ENCODE measurements at regions not wholly inside any gene's neighbourhood (a gene's known extent, or its start where the extent isn't known, plus 50 kb on each side); places are given as distances from the start of the nearest gene placed in this dataset.

DNA sequence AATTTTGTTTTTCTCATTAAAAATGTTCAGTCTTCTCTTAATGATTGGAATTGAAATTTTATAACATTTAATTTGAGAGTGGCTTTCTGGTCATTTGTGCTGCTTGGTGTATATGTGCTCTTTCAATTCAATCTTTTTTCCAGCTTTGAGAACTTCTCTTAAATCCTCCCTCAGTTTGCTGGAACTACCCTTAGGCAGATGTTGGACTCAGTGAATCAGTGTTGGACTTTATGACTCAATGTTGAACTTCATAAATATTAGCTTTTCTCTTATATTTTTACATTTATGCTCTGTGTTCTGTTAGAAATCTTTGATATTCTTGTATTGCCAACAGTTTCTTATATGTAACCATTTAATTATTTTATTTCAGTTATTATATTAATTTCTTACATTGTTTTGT, 935.5 kb upstream of the FBXO33 start:
- TF ChIP-seq, protein P1, sequence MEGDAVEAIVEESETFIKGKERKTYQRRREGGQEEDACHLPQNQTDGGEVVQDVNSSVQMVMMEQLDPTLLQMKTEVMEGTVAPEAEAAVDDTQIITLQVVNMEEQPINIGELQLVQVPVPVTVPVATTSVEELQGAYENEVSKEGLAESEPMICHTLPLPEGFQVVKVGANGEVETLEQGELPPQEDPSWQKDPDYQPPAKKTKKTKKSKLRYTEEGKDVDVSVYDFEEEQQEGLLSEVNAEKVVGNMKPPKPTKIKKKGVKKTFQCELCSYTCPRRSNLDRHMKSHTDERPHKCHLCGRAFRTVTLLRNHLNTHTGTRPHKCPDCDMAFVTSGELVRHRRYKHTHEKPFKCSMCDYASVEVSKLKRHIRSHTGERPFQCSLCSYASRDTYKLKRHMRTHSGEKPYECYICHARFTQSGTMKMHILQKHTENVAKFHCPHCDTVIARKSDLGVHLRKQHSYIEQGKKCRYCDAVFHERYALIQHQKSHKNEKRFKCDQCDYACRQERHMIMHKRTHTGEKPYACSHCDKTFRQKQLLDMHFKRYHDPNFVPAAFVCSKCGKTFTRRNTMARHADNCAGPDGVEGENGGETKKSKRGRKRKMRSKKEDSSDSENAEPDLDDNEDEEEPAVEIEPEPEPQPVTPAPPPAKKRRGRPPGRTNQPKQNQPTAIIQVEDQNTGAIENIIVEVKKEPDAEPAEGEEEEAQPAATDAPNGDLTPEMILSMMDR (IDR thresholded peaks at IDR 0.05 in 8 of 11, conservative IDR thresholded peaks at IDR 0.05 in 3 of 11), result no peak
- TF ChIP-seq POLR2A (IDR thresholded peaks at IDR 0.05) (no peak), POLR2AphosphoS5 (IDR thresholded peaks at IDR 0.05) (no peak)
